GM12878 (cell line): ENCODE measurements at regions not wholly inside any gene's neighbourhood (a gene's known extent, or its start where the extent isn't known, plus 50 kb on each side); places are given as distances from the start of the nearest gene placed in this dataset.

Experiments
- ATAC-seq: fragments of 200-7000 bp; cut with Tn5 transposase; 3 replicates; pipeline ENCODE4 v1.9.1; 2020; ENCODE audit warnings: mild to moderate bottlenecking, moderate library complexity
- BruUV-seq: library from RNA; stranded (reverse); fragments of 400-500 nt; replicated peaks from 2 replicates; lab custom pipeline; 2021; lab: Mats Ljungman, UMichigan
- CTCF ChIA-PET: fragments of 300-600 bp; sonication (Branson Sonifier 250); formaldehyde crosslinking; extraction: SDS; loops from one replicate; lab custom pipeline; 2021; ENCODE audit warnings: inconsistent platforms; lab: Yijun Ruan, JAX
- POLR2A ChIA-PET: fragments of 350-600 bp; formaldehyde crosslinking; extraction: SDS; loops from one replicate; lab custom pipeline; 2021; ENCODE audit warnings: inconsistent platforms; lab: Charles Lee
- RAD21 ChIA-PET: fragments of 300-600 bp; sonication (Branson Sonifier 250); formaldehyde crosslinking; loops from one replicate; lab custom pipeline; 2023; ENCODE audit warnings: antibody characterized with exemption; ENCODE audit not compliant: unreplicated experiment; lab: Charles Lee
- SMC1A ChIA-PET: fragments of 300-600 bp; sonication (Branson Sonifier 250); formaldehyde crosslinking; loops from one replicate; lab custom pipeline; 2023; ENCODE audit not compliant: unreplicated experiment, uncharacterized antibody; lab: Charles Lee
- DNase-seq: peaks from one replicate; pipeline ENCODE4 v3.0.0-alpha.2; 2011; ENCODE audit warnings: low read depth, low spot score
- FAIRE-seq: peaks from 3 replicates; lab custom pipeline; 2011; peaks lifted over from hg19 to GRCh38; lab: Jason Lieb, UNC
- H2AFZ ChIP-seq: 2 replicates; pipeline ENCODE4 v1.6.0; 2011; ENCODE audit warnings: low read depth, low read length, control low read depth; ENCODE audit not compliant: control insufficient read depth
- H3K27ac ChIP-seq: 2 replicates; pipeline ENCODE4 v1.5.1; 2011; ENCODE audit warnings: control low read depth; ENCODE audit not compliant: control insufficient read depth, insufficient read depth
- H3K27me3 ChIP-seq, 2 experiments: replicated peaks in 1 of 2; 2 replicates each; pipeline versions ENCODE4 v1.6.0 to v1.6.1; 2011; ENCODE audit warnings: low read length in 1 of 2; ENCODE audit not compliant: control insufficient read depth in 2 of 2, insufficient read depth in 2 of 2
- H3K36me3 ChIP-seq, 2 experiments: 2 replicates each; pipeline ENCODE4 v1.5.1; 2011; ENCODE audit warnings: low read length in 1 of 2; ENCODE audit not compliant: control insufficient read depth in 2 of 2, insufficient read depth in 2 of 2
- H3K4me1 ChIP-seq: 2 replicates; pipeline ENCODE4 v1.6.1; 2011; ENCODE audit warnings: mild to moderate bottlenecking, low read length, moderate library complexity, mixed read lengths; ENCODE audit not compliant: control insufficient read depth, insufficient read depth
- H3K4me2 ChIP-seq: 2 replicates; pipeline ENCODE4 v1.6.0; 2011; ENCODE audit warnings: control low read depth; ENCODE audit not compliant: control insufficient read depth, insufficient read depth
- H3K4me3 ChIP-seq: fragments of 200-600 bp; sonication (generic); 2 replicates; pipeline ENCODE4 v1.5.1; 2016
- H3K79me2 ChIP-seq: 2 replicates; pipeline ENCODE4 v1.6.0; 2011; ENCODE audit warnings: low read length; ENCODE audit not compliant: control insufficient read depth, insufficient read depth
- H3K9ac ChIP-seq: 2 replicates; pipeline ENCODE4 v1.8.0; 2011; ENCODE audit warnings: low read length, control low read depth, mixed read lengths; ENCODE audit not compliant: control insufficient read depth, insufficient read depth
- H3K9me3 ChIP-seq: replicated peaks from 3 replicates; pipeline ENCODE4 v1.5.1; 2011; ENCODE audit warnings: mild to moderate bottlenecking, low read length; ENCODE audit not compliant: control insufficient read depth, insufficient read depth
- H4K20me1 ChIP-seq: 2 replicates; pipeline ENCODE4 v1.6.0; 2011; ENCODE audit not compliant: control insufficient read depth, insufficient read depth
- CTCF ChIP-seq, 3 experiments: IDR thresholded peaks in 2 of 3; conservative IDR thresholded peaks in 1 of 3; 2 replicates each; pipeline ENCODE4 v1.5.1; 2011; ENCODE audit warnings: low read depth in 3 of 3, low read length in 3 of 3, mild to moderate bottlenecking in 3 of 3, control low read depth in 2 of 3, moderate library complexity in 2 of 3, inconsistent platforms in 1 of 3, mixed read lengths in 1 of 3; ENCODE audit not compliant: control insufficient read depth in 2 of 3, insufficient read depth in 1 of 3; ENCODE audit errors: extremely low read depth in 1 of 3
- E2F8 ChIP-seq: fragments of 450-650 bp; IDR thresholded peaks from 2 replicates; pipeline ENCODE4 v1.6.1; 2018; ENCODE audit warnings: mild to moderate bottlenecking, low read depth, moderate library complexity; ENCODE audit not compliant: partially characterized antibody
- MYC ChIP-seq: IDR thresholded peaks from 2 replicates; pipeline ENCODE4 v1.6.1; 2011; ENCODE audit warnings: mild to moderate bottlenecking, low read length, moderate library complexity, inconsistent platforms; ENCODE audit not compliant: insufficient read depth, insufficient replicate concordance, insufficient read length, severe bottlenecking
- RBBP5 ChIP-seq: fragments of 200-600 bp; sonication (generic); conservative IDR thresholded peaks from 2 replicates; pipeline ENCODE4 v1.6.1; 2016
- ZNF207 ChIP-seq: fragments of 450-650 bp; IDR thresholded peaks from 2 replicates; pipeline ENCODE4 v1.6.1; 2014; ENCODE audit warnings: antibody characterized with exemption, mild to moderate bottlenecking, borderline replicate concordance
- ZSCAN29 ChIP-seq: fragments of 450-650 bp; IDR thresholded peaks from 2 replicates; pipeline ENCODE4 v1.6.1; 2017; ENCODE audit warnings: mild to moderate bottlenecking, moderate library complexity
- WGBS: methylation state at CpG from one replicate; pipeline ENCODE4 v1.1.6; 2016; ENCODE audit warnings: low lambda C conversion rate; ENCODE audit not compliant: insufficient replicate concordance, insufficient coverage; ENCODE audit errors: missing lambda C conversion rate; 5-methylcytosine and 5-hydroxymethylcytosine counted together
- in situ Hi-C: fragments of 300-500 bp; cut with MboI; formaldehyde crosslinking; loops from 9 replicates; pipeline ENCODE4 v1.14.3; 2018; ENCODE audit warnings: mixed read lengths
- intact Hi-C: fragments of 100-400 bp; cut with micrococcal nuclease; formaldehyde crosslinking; loops from one replicate; pipeline ENCODE4 v1.14.2; 2022; ENCODE audit not compliant: unreplicated experiment

DNA sequence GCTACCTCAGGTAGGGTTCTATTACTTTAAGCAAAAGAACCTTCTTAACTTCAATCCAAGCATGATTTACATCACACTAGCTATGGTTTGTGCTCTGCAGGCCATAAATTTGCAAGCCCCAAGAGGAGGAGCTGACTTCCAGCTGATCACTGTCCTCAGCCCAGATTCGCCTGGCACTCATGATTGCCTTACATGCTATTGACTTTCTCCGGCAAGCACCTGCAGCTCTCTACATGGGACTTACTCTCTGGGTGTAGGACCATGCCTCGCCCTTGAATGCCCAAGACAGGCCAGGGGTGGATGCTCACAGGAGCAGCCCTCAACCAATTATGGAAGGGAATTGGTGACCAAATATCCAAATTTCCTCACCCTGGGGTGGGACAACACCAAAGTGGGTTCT is 99.8 kb downstream of the ESM1 start:
- Histone ChIP-seq H3K79me2 (no peaks in the 10 kb centered on the region), H3K9ac (no peak overlapping the region), H3K4me3 (no peak overlapping the region), H3K4me1 (no peaks in the 10 kb centered on the region), H3K4me2 (no peak overlapping the region), H3K36me3 (no peaks in the 10 kb centered on the region), H3K9me3 (no peaks in the 10 kb centered on the region; the same call in 2 of the 3 replicates), H2AFZ (no peak overlapping the region), H3K27ac (no peak overlapping the region), H3K27me3 (peaks cover 5 to 37% of the 10 kb centered on the region in 2 experiments), H4K20me1 (no peaks in the 10 kb centered on the region)
- SMC1A ChIA-PET, result no interaction called here
- DNase-seq (no peak), ATAC-seq (no peak), FAIRE-seq (no peak)
- POLR2A ChIA-PET, result no interaction called here
- intact Hi-C loops, result no loop called here
- BruUV-seq, result no TSS peak
- RAD21 ChIA-PET, result no interaction called here
- in situ Hi-C loops, result no loop called here
- WGBS, result 35% methylated on average over 3 of the region's 3 CpGs
- CTCF ChIA-PET, result interaction anchor here (0.9 kb wide), 1 partner anchor 41 kb away, joined by 3 read pairs; no protein-coding TSS in a partner anchor
- TF ChIP-seq E2F8, result no peak
- TF ChIP-seq ZSCAN29, result no peak
- no peak for TF ChIP-seq CTCF (IDR thresholded peaks at IDR 0.05 in 2 of 3, conservative IDR thresholded peaks at IDR 0.05 in 1 of 3; ENCODE audit: control insufficient read depth in 2 of 3, extremely low read depth in 1 of 3, insufficient read depth in 1 of 3, low read depth in 3 of 3, low read length in 3 of 3)
- no peak for TF ChIP-seq ZNF207
- TF ChIP-seq MYC, result no peak
- no peak for TF ChIP-seq RBBP5
